SK-N-SH treated with all-trans-retinoic acid at 6 μM for 48 hours (cell line): ENCODE measurements at regions not wholly inside any gene's neighbourhood (a gene's known extent, or its start where the extent isn't known, plus 50 kb on each side); places are given as distances from the start of the nearest gene placed in this dataset.

ENCODE experiments used
- ATAC-seq: fragments of 200-7000 bp; cut with Tn5 transposase; 3 replicates; pipeline ENCODE4 v1.9.1; 2020; ENCODE audit warnings: mild to moderate bottlenecking, moderate library complexity
- ARNTL ChIP-seq: fragments of 450-650 bp; formaldehyde crosslinking; IDR thresholded peaks from 2 replicates; pipeline ENCODE4 v1.5.0; 2020; ENCODE audit warnings: low read depth, mild to moderate bottlenecking, moderate library complexity, borderline replicate concordance
- BACH2 ChIP-seq: fragments of 250-450 bp; sonication (Bioruptor Pico); IDR thresholded peaks from 2 replicates; pipeline ENCODE4 v1.9.0; 2021; ENCODE audit warnings: mild to moderate bottlenecking, borderline replicate concordance
- CSDC2 ChIP-seq: fragments of 250-450 bp; sonication (Bioruptor Pico); IDR thresholded peaks from 2 replicates; pipeline ENCODE4 v1.5.0; 2020; ENCODE audit warnings: mild to moderate bottlenecking, moderate library complexity
- GLIS3 ChIP-seq: fragments of 250-450 bp; sonication (Bioruptor Pico); IDR thresholded peaks from 2 replicates; pipeline ENCODE4 v1.5.0; 2020; ENCODE audit warnings: mild to moderate bottlenecking, moderate library complexity
- ISL1 ChIP-seq: fragments of 250-450 bp; sonication (Bioruptor Pico); IDR thresholded peaks from 2 replicates; pipeline ENCODE4 v2.1.2; 2022; ENCODE audit warnings: mild to moderate bottlenecking, moderate library complexity
- OSR1 ChIP-seq: fragments of 250-450 bp; sonication (Bioruptor Pico); IDR thresholded peaks from 2 replicates; pipeline ENCODE4 v1.8.0; 2022; ENCODE audit warnings: moderate library complexity, mild to moderate bottlenecking, inconsistent platforms
- PPARA ChIP-seq: fragments of 250-450 bp; sonication (Bioruptor Pico); IDR thresholded peaks from 2 replicates; pipeline ENCODE4 v1.5.0; 2020; ENCODE audit warnings: mild to moderate bottlenecking, borderline replicate concordance
- RARB ChIP-seq: fragments of 250-450 bp; sonication (Bioruptor Pico); IDR thresholded peaks from 2 replicates; pipeline ENCODE4 v1.8.0; 2021; ENCODE audit warnings: mild to moderate bottlenecking, moderate library complexity
- SNAI2 ChIP-seq: fragments of 250-450 bp; sonication (Bioruptor Pico); IDR thresholded peaks from 2 replicates; pipeline ENCODE4 v1.5.0; 2020; ENCODE audit warnings: mild to moderate bottlenecking, moderate library complexity
- TCF4 ChIP-seq: fragments of 250-450 bp; sonication (Bioruptor Pico); IDR thresholded peaks from 2 replicates; pipeline ENCODE4 v1.8.0; 2021; ENCODE audit warnings: mild to moderate bottlenecking, moderate library complexity, borderline replicate concordance
- TOX ChIP-seq: fragments of 250-450 bp; sonication (Bioruptor Pico); IDR thresholded peaks from 2 replicates; pipeline ENCODE4 v1.8.0; 2021; ENCODE audit warnings: mild to moderate bottlenecking, moderate library complexity, borderline replicate concordance
- ZC3H10 ChIP-seq: fragments of 250-450 bp; sonication (Bioruptor Pico); IDR thresholded peaks from 2 replicates; pipeline ENCODE4 v1.5.1; 2021; ENCODE audit warnings: mild to moderate bottlenecking, moderate library complexity
- ZFP3 ChIP-seq: fragments of 250-450 bp; sonication (Bioruptor Pico); IDR thresholded peaks from 2 replicates; pipeline ENCODE4 v1.5.0; 2020; ENCODE audit warnings: mild to moderate bottlenecking, moderate library complexity
- ZFP30 ChIP-seq: fragments of 450-650 bp; formaldehyde crosslinking; IDR thresholded peaks from 2 replicates; pipeline ENCODE4 v1.5.0; 2022; ENCODE audit warnings: mild to moderate bottlenecking, moderate library complexity
- ZNF565 ChIP-seq: fragments of 450-650 bp; formaldehyde crosslinking; conservative IDR thresholded peaks from 2 replicates; pipeline ENCODE4 v1.5.0; 2020; ENCODE audit warnings: low read depth, mild to moderate bottlenecking, moderate library complexity
- ZNF70 ChIP-seq: fragments of 450-650 bp; formaldehyde crosslinking; IDR thresholded peaks from 2 replicates; pipeline ENCODE4 v1.5.0; 2020; ENCODE audit warnings: mild to moderate bottlenecking, moderate library complexity
- ZNF8 ChIP-seq: fragments of 450-650 bp; formaldehyde crosslinking; IDR thresholded peaks from 2 replicates; pipeline ENCODE4 v1.5.0; 2020; ENCODE audit warnings: mild to moderate bottlenecking, moderate library complexity
- TF ChIP-seq, protein P1 (sequence below): fragments of 250-450 bp; sonication (Bioruptor Pico); IDR thresholded peaks from 2 replicates; pipeline ENCODE4 v1.5.1; 2020; ENCODE audit warnings: low read depth, mild to moderate bottlenecking, moderate library complexity
- TF ChIP-seq, protein P2 (sequence below): fragments of 250-450 bp; sonication (Bioruptor Pico); IDR thresholded peaks from 2 replicates; pipeline ENCODE4 v1.5.1; 2021; ENCODE audit warnings: mild to moderate bottlenecking, moderate library complexity
- TF ChIP-seq, protein P3 (sequence below): fragments of 250-450 bp; sonication (Bioruptor Pico); IDR thresholded peaks from 2 replicates; pipeline ENCODE4 v1.5.0; 2020; ENCODE audit warnings: mild to moderate bottlenecking, moderate library complexity
- TF ChIP-seq, protein P4 (sequence below): fragments of 250-450 bp; sonication (Bioruptor Pico); IDR thresholded peaks from 2 replicates; pipeline ENCODE4 v1.8.0; 2020; ENCODE audit warnings: mild to moderate bottlenecking, moderate library complexity, borderline replicate concordance
- TF ChIP-seq, protein P5 (sequence below): fragments of 250-450 bp; sonication (Bioruptor Pico); IDR thresholded peaks from 2 replicates; pipeline ENCODE4 v1.8.0; 2021; ENCODE audit warnings: low read depth, mild to moderate bottlenecking, moderate library complexity, borderline replicate concordance

DNA sequence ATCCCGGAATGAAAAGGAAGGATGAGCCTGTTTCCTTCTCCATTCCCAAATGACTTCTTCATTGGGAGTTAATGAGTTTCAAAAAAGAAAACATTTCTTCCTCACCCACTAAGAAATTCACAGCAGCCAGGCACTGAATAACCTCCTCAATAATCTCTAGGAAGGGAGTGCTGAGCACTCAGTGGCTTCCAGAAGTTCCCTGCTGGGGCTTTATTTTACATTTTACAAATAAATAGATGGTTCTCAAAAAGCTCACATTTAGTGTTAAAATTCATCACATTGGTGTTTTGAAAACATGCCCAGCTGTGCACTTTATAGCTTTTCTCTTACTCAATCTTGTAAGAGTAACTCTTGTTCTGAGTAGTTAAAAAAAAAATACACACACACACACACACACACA, 148.9 kb upstream of the PFKP start:
- TF ChIP-seq ISL1 (no peak), OSR1 (CRISPR knock-in tag) (no peak), RARB (CRISPR knock-in tag) (no peak), TCF4 (CRISPR knock-in tag) (no peak), ARNTL (no peak), ZFP3 (CRISPR knock-in tag) (no peak), GLIS3 (CRISPR knock-in tag) (no peak), ZFP30 (CRISPR knock-in tag) (no peak), PPARA (CRISPR knock-in tag) (no peak), ZNF565 (CRISPR knock-in tag) (no peak), CSDC2 (CRISPR knock-in tag) (no peak), SNAI2 (CRISPR knock-in tag) (no peak)
- TF ChIP-seq, protein P1, sequence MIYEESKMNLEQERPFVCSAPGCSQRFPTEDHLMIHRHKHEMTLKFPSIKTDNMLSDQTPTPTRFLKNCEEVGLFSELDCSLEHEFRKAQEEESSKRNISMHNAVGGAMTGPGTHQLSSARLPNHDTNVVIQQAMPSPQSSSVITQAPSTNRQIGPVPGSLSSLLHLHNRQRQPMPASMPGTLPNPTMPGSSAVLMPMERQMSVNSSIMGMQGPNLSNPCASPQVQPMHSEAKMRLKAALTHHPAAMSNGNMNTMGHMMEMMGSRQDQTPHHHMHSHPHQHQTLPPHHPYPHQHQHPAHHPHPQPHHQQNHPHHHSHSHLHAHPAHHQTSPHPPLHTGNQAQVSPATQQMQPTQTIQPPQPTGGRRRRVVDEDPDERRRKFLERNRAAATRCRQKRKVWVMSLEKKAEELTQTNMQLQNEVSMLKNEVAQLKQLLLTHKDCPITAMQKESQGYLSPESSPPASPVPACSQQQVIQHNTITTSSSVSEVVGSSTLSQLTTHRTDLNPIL (CRISPR knock-in tag) = no peak
- TF ChIP-seq, all 23 proteins: peak for 0
- no peak for ATAC-seq

DNA sequence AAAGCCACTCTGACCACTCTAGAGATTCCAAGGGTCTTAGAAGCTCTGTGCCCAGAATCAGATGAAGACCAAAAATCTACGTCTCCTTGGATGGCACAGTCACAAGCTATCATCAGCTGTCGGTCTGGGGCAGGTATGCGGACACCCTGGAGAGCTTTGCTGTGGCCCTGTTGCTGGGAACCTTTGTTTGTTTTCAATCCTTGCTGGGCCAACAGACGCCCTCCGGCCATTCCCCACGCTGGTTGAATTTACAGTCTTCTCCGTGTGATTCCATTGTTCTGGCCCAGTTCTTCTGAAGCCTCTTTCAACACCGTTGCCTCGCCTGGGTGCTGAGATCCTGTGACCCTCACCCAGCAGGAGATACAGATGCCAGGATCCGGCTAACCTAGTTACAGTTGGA, 149.4 kb upstream of the PFKP start:
- ATAC-seq = no peak

DNA sequence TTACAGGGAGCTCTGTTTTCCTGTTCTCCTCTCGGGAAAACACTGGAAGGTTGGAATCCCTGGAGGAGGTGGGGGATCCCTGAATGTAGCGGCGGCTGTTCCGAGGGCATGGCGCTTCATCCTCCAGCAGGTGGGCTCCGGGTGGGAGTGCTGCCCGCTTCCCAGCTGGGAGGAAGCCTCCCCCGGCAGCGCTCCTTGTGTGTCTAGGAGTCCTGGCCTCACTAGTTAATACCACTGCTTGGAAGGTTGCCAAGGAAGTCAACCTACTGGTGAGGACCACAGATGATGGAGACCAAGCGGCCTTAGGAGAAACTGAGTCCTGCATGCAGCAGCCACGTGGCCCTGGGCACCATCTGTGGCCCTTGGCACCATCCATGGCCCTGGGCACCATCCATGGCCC, 151.9 kb upstream of the PFKP start:
- TF ChIP-seq ARNTL = no peak
- ATAC-seq = no peak

More for the DNA sequence above, 149.4 kb upstream of the PFKP start:
- TF ChIP-seq ZNF565 (CRISPR knock-in tag) = no peak
- TF ChIP-seq BACH2 (CRISPR knock-in tag) = no peak
- TF ChIP-seq ZNF70 (CRISPR knock-in tag) = no peak
- no peak for TF ChIP-seq ZFP30 (CRISPR knock-in tag)
- TF ChIP-seq, protein P2, sequence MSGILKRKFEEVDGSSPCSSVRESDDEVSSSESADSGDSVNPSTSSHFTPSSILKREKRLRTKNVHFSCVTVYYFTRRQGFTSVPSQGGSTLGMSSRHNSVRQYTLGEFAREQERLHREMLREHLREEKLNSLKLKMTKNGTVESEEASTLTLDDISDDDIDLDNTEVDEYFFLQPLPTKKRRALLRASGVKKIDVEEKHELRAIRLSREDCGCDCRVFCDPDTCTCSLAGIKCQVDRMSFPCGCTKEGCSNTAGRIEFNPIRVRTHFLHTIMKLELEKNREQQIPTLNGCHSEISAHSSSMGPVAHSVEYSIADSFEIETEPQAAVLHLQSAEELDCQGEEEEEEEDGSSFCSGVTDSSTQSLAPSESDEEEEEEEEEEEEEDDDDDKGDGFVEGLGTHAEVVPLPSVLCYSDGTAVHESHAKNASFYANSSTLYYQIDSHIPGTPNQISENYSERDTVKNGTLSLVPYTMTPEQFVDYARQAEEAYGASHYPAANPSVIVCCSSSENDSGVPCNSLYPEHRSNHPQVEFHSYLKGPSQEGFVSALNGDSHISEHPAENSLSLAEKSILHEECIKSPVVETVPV = no peak
- TF ChIP-seq RARB (CRISPR knock-in tag) = no peak
- TF ChIP-seq, protein P3, sequence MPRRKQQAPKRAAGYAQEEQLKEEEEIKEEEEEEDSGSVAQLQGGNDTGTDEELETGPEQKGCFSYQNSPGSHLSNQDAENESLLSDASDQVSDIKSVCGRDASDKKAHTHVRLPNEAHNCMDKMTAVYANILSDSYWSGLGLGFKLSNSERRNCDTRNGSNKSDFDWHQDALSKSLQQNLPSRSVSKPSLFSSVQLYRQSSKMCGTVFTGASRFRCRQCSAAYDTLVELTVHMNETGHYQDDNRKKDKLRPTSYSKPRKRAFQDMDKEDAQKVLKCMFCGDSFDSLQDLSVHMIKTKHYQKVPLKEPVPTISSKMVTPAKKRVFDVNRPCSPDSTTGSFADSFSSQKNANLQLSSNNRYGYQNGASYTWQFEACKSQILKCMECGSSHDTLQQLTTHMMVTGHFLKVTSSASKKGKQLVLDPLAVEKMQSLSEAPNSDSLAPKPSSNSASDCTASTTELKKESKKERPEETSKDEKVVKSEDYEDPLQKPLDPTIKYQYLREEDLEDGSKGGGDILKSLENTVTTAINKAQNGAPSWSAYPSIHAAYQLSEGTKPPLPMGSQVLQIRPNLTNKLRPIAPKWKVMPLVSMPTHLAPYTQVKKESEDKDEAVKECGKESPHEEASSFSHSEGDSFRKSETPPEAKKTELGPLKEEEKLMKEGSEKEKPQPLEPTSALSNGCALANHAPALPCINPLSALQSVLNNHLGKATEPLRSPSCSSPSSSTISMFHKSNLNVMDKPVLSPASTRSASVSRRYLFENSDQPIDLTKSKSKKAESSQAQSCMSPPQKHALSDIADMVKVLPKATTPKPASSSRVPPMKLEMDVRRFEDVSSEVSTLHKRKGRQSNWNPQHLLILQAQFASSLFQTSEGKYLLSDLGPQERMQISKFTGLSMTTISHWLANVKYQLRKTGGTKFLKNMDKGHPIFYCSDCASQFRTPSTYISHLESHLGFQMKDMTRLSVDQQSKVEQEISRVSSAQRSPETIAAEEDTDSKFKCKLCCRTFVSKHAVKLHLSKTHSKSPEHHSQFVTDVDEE (CRISPR knock-in tag) = no peak
- TF ChIP-seq ZNF8 (CRISPR knock-in tag) = no peak
- no peak for TF ChIP-seq GLIS3 (CRISPR knock-in tag)
- TF ChIP-seq ARNTL = no peak
- TF ChIP-seq, protein P4, sequence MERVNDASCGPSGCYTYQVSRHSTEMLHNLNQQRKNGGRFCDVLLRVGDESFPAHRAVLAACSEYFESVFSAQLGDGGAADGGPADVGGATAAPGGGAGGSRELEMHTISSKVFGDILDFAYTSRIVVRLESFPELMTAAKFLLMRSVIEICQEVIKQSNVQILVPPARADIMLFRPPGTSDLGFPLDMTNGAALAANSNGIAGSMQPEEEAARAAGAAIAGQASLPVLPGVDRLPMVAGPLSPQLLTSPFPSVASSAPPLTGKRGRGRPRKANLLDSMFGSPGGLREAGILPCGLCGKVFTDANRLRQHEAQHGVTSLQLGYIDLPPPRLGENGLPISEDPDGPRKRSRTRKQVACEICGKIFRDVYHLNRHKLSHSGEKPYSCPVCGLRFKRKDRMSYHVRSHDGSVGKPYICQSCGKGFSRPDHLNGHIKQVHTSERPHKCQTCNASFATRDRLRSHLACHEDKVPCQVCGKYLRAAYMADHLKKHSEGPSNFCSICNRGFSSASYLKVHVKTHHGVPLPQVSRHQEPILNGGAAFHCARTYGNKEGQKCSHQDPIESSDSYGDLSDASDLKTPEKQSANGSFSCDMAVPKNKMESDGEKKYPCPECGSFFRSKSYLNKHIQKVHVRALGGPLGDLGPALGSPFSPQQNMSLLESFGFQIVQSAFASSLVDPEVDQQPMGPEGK = no peak

DNA sequence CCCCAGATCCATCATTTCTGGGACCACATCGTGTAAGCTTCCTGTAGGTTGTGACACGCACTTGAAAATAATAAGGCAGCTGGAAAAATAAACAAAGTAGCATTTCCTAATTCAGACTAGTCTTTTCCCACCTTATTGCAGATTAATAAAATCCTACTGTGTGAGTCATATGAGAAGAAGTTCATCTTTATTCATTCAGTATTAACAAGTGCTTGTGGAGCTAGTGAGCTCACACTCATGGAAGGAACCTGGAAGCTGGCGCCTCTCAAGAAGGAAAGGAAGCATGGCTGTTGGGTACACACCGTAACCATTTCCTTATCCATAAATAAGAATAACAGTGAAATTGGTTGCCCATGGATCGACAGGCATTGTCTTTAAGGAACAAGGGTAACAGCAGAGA, 152.6 kb upstream of the PFKP start:
- no peak for ATAC-seq
- TF ChIP-seq, protein P3 (CRISPR knock-in tag) = no peak
- TF ChIP-seq ARNTL (no peak), ZNF565 (CRISPR knock-in tag) (no peak), ZFP3 (CRISPR knock-in tag) (no peak), TCF4 (CRISPR knock-in tag) (no peak), ZNF8 (CRISPR knock-in tag) (no peak), SNAI2 (CRISPR knock-in tag) (no peak), CSDC2 (CRISPR knock-in tag) (no peak), GLIS3 (CRISPR knock-in tag) (no peak), OSR1 (CRISPR knock-in tag) (no peak), ZC3H10 (CRISPR knock-in tag) (no peak), TOX (no peak), ZFP30 (CRISPR knock-in tag) (no peak), ISL1 (no peak)
- TF ChIP-seq, protein P4 = no peak
- TF ChIP-seq, protein P5, sequence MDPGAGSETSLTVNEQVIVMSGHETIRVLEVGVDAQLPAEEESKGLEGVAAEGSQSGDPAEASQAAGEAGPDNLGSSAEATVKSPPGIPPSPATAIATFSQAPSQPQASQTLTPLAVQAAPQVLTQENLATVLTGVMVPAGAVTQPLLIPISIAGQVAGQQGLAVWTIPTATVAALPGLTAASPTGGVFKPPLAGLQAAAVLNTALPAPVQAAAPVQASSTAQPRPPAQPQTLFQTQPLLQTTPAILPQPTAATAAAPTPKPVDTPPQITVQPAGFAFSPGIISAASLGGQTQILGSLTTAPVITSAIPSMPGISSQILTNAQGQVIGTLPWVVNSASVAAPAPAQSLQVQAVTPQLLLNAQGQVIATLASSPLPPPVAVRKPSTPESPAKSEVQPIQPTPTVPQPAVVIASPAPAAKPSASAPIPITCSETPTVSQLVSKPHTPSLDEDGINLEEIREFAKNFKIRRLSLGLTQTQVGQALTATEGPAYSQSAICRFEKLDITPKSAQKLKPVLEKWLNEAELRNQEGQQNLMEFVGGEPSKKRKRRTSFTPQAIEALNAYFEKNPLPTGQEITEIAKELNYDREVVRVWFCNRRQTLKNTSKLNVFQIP = no peak
